Panc1 (cell line): ENCODE measurements at regions not wholly inside any gene's neighbourhood (a gene's known extent, or its start where the extent isn't known, plus 50 kb on each side); places are given as distances from the start of the nearest gene placed in this dataset.

Experiments
- ATAC-seq: fragments of 200-7000 bp; cut with Tn5 transposase; 2 replicates; pipeline ENCODE4 v1.9.1; 2020; ENCODE audit warnings: mild to moderate bottlenecking, moderate library complexity
- BruUV-seq: library from RNA; stranded (reverse); fragments of 400-500 nt; replicated peaks from 2 replicates; lab custom pipeline; 2021; lab: Mats Ljungman, UMichigan
- CTCF ChIA-PET: fragments of 300-600 bp; sonication (Branson Sonifier 250); formaldehyde crosslinking; loops from one replicate; lab custom pipeline; 2022; ENCODE audit warnings: antibody characterized with exemption; lab: Charles Lee
- POLR2A ChIA-PET: fragments of 300-600 bp; sonication (Branson Sonifier 250); formaldehyde crosslinking; loops from one replicate; lab custom pipeline; 2022; ENCODE audit warnings: antibody characterized with exemption; lab: Charles Lee
- DNase-seq: peaks from one replicate; pipeline ENCODE4 v3.0.0-alpha.2; 2010; ENCODE audit warnings: low read depth, low spot score
- H3K27ac ChIP-seq: 2 replicates; pipeline ENCODE4 v1.5.1; 2011; ENCODE audit warnings: mild to moderate bottlenecking, low read length, inconsistent platforms
- H3K27me3 ChIP-seq: fragments of 200-500 bp; sonication (Bioruptor generic); 2 replicates; pipeline ENCODE4 v1.6.0; 2014; ENCODE audit warnings: low read length, inconsistent platforms; ENCODE audit not compliant: control insufficient read depth, insufficient read depth
- H3K36me3 ChIP-seq: fragments of 200-500 bp; sonication (Bioruptor generic); 2 replicates; pipeline ENCODE4 v1.5.1; 2014; ENCODE audit warnings: inconsistent platforms, mild to moderate bottlenecking, low read length, moderate library complexity; ENCODE audit not compliant: control insufficient read depth, insufficient read depth
- H3K4me1 ChIP-seq: 2 replicates; pipeline ENCODE4 v1.5.1; 2011; ENCODE audit warnings: inconsistent platforms, mild to moderate bottlenecking, low read length, moderate library complexity; ENCODE audit not compliant: control insufficient read depth, insufficient read depth
- H3K4me3 ChIP-seq, 2 experiments: 2 replicates each; pipeline ENCODE4 v1.5.1; 2011 to 2012; ENCODE audit warnings: low read depth in 2 of 2, low read length in 2 of 2, mild to moderate bottlenecking in 2 of 2, inconsistent platforms in 1 of 2, moderate library complexity in 1 of 2
- H3K9me3 ChIP-seq: fragments of 200-500 bp; sonication (Bioruptor generic); 2 replicates; pipeline ENCODE4 v1.5.1; 2014; ENCODE audit warnings: low read depth, mild to moderate bottlenecking, inconsistent platforms, low read length, moderate library complexity; ENCODE audit not compliant: control insufficient read depth, insufficient read depth
- POLR2AphosphoS5 ChIP-seq: IDR thresholded peaks from 2 replicates; pipeline ENCODE4 v1.6.1; 2012; ENCODE audit warnings: mild to moderate bottlenecking, low read depth, low read length, moderate library complexity
- SIN3A ChIP-seq: IDR thresholded peaks from 2 replicates; pipeline ENCODE4 v1.6.1; 2012; ENCODE audit warnings: low read depth, mild to moderate bottlenecking, low read length, moderate library complexity, borderline replicate concordance; ENCODE audit not compliant: insufficient read depth
- TCF7L2 ChIP-seq: IDR thresholded peaks from 2 replicates; pipeline ENCODE4 v1.6.1; 2011; ENCODE audit warnings: mild to moderate bottlenecking, low read depth, low read length, inconsistent platforms
- in situ Hi-C: cut with HindIII; loops from 2 replicates; pipeline ENCODE4 v1.10.0; 2016; ENCODE audit warnings: low sequenced_read_pairs, low pct_unique_long_range_greater_than_20kb
- intact Hi-C: fragments of 100-400 bp; cut with micrococcal nuclease; formaldehyde crosslinking; loops from one replicate; pipeline ENCODE4 v1.10.0; 2022; ENCODE audit not compliant: unreplicated experiment
- TF ChIP-seq, protein P1 (sequence below): fragments of 450-650 bp; IDR thresholded peaks from 2 replicates; pipeline ENCODE4 v1.5.1; 2017; ENCODE audit warnings: mild to moderate bottlenecking
- TF ChIP-seq, protein P2 (sequence below), 2 experiments: IDR thresholded peaks; 2 replicates each; pipeline ENCODE4 v1.6.1; 2011 to 2012; ENCODE audit warnings: low read depth in 2 of 2, control low read depth in 1 of 2, low read length in 1 of 2, mild to moderate bottlenecking in 1 of 2, moderate library complexity in 1 of 2; ENCODE audit not compliant: insufficient read depth in 1 of 2

DNA sequence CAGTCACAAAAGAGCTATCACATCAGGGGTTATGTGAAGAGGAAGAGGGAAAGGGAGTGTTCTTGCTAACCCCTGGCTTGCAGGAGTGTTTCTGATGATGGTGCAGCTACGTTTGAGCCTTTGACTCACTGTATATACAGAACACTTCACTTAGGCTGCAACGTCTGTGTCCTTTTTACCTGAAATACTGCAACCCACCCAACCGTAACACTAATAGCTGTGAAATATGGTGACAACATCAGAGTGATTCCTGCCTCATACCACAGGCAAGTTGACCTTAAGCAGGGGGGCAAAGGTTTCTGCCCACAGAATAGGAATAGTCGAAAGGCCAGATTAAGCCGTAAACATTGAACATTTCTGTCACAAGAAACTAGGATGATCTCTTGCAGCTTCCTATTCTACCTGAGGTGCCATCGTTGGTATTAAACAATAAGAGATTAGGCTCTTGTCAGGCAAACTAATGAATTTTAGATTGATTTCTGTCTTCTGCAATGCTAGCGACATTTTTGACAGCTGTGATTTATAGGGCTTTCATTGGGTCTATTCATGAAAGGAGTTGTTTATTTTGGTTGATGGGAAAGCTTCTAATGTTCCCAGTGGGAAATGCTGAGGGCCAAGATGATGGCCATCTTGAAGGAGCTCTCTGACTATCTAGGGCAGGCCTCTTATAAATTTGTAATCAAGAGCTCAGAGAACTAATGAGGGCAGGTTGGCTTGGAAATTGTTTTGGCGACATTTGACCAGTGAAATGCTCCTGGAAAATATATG lies 316.8 kb downstream of the PIK3C3 start:
- Histone ChIP-seq H3K36me3 (no peaks in the 10 kb centered on the region), H3K27ac (no peak overlapping the region), H3K9me3 (no peaks in the 10 kb centered on the region), H3K27me3 (no peaks in the 10 kb centered on the region), H3K4me3 (no peak overlapping the region), H3K4me1 (no peaks in the 10 kb centered on the region)
- TF ChIP-seq, protein P1, sequence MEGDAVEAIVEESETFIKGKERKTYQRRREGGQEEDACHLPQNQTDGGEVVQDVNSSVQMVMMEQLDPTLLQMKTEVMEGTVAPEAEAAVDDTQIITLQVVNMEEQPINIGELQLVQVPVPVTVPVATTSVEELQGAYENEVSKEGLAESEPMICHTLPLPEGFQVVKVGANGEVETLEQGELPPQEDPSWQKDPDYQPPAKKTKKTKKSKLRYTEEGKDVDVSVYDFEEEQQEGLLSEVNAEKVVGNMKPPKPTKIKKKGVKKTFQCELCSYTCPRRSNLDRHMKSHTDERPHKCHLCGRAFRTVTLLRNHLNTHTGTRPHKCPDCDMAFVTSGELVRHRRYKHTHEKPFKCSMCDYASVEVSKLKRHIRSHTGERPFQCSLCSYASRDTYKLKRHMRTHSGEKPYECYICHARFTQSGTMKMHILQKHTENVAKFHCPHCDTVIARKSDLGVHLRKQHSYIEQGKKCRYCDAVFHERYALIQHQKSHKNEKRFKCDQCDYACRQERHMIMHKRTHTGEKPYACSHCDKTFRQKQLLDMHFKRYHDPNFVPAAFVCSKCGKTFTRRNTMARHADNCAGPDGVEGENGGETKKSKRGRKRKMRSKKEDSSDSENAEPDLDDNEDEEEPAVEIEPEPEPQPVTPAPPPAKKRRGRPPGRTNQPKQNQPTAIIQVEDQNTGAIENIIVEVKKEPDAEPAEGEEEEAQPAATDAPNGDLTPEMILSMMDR = no peak
- TF ChIP-seq POLR2AphosphoS5 (no peak), TCF7L2 (no peak), SIN3A (no peak)
- in situ Hi-C loops = no loop called here
- DNase-seq (no peak), ATAC-seq (no peak)
- BruUV-seq = no TSS peak
- intact Hi-C loops = loop anchor here (5.0 to 10.0 kb wide), 2 partner anchors 57 to 160 kb away; no protein-coding TSS in a partner anchor
- ChIA-PET CTCF (no interaction called here), POLR2A (no interaction called here)

DNA sequence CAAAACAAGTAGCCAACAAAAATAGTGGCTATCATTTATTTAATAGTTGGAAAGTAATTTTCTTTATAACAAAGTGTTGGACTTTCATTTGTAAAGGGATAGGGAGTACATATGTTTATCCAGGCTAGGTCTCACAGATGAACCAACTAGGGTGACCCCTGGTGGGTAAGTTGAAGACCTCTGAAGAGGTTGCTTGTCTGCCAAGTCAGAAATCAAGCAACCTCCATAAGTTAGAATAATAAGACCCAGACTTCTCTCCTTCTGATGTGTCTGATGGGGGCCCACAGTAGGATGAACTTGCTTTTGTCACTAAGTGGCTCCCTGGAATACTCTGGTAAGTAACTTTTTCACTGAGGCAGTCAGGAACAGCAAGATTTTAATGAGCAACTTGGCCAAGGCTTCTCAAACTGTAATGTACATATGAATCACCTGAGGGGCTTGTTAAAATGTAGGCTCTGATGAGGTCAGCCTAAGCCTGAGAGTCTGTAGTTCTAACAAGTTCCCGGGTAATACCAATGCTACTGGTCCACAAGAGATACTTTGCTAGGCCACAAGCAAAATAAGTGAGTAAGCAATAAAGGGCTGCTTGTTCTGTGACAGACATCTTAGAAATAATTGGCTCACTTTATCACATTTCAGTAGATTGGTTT lies 319.6 kb downstream of the PIK3C3 start:
- no TSS peak for BruUV-seq
- Histone ChIP-seq H3K4me1 (no peaks in the 10 kb centered on the region), H3K4me3 (no peak overlapping the region), H3K36me3 (no peaks in the 10 kb centered on the region), H3K9me3 (no peaks in the 10 kb centered on the region), H3K27me3 (no peaks in the 10 kb centered on the region), H3K27ac (no peak overlapping the region)
- CTCF ChIA-PET = no interaction called here
- TF ChIP-seq, protein P2, sequence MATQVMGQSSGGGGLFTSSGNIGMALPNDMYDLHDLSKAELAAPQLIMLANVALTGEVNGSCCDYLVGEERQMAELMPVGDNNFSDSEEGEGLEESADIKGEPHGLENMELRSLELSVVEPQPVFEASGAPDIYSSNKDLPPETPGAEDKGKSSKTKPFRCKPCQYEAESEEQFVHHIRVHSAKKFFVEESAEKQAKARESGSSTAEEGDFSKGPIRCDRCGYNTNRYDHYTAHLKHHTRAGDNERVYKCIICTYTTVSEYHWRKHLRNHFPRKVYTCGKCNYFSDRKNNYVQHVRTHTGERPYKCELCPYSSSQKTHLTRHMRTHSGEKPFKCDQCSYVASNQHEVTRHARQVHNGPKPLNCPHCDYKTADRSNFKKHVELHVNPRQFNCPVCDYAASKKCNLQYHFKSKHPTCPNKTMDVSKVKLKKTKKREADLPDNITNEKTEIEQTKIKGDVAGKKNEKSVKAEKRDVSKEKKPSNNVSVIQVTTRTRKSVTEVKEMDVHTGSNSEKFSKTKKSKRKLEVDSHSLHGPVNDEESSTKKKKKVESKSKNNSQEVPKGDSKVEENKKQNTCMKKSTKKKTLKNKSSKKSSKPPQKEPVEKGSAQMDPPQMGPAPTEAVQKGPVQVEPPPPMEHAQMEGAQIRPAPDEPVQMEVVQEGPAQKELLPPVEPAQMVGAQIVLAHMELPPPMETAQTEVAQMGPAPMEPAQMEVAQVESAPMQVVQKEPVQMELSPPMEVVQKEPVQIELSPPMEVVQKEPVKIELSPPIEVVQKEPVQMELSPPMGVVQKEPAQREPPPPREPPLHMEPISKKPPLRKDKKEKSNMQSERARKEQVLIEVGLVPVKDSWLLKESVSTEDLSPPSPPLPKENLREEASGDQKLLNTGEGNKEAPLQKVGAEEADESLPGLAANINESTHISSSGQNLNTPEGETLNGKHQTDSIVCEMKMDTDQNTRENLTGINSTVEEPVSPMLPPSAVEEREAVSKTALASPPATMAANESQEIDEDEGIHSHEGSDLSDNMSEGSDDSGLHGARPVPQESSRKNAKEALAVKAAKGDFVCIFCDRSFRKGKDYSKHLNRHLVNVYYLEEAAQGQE (IDR thresholded peaks at IDR 0.05; ENCODE audit: insufficient read depth in 1 of 2, low read depth in 2 of 2, low read length in 1 of 2) = no peak
- TF ChIP-seq, protein P1 = no peak
- TF ChIP-seq POLR2AphosphoS5 = no peak
- TF ChIP-seq TCF7L2 = no peak
- TF ChIP-seq SIN3A = no peak
- in situ Hi-C loops = no loop called here
- POLR2A ChIA-PET = no interaction called here
- DNase-seq (no peak), ATAC-seq (no peak)
- intact Hi-C loops = loop anchor here (5.0 to 10.0 kb wide), 2 partner anchors 60 to 162 kb away; no protein-coding TSS in a partner anchor
